ENCODE measurements at regions not wholly inside any gene's neighbourhood (a gene's known extent, or its start where the extent isn't known, plus 50 kb on each side); places are given as distances from the start of the nearest gene placed in this dataset.

- no peak for DNase-seq
Observed at GRCh38 chr20:5377484-5377883, 60.7 kb upstream of the PROKR2 start.

- DNase-seq: no peak
Observed at GRCh38 chr20:5376228-5376627, 59.5 kb upstream of the PROKR2 start.

DNA sequence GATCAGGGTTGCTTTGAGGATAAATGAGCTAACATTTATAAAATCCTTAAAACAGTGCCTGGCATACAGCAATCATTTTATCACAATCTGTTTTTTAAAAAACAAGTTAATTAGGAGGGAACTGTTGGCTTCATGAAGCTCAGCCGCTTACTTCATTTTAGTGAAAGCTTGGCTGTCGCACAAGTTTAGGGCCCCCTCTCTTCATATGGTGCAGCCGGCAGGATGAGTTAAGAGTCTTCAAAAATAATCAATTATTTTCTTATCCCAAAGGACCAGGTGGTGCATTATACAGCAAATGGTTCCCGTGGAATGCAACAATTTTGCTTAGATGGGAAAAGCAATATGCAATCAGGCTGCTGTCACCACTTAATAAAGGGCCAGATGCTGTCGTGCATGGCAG lies 57.4 kb upstream of the PROKR2 start:
- DNase-seq: no peak

DNA sequence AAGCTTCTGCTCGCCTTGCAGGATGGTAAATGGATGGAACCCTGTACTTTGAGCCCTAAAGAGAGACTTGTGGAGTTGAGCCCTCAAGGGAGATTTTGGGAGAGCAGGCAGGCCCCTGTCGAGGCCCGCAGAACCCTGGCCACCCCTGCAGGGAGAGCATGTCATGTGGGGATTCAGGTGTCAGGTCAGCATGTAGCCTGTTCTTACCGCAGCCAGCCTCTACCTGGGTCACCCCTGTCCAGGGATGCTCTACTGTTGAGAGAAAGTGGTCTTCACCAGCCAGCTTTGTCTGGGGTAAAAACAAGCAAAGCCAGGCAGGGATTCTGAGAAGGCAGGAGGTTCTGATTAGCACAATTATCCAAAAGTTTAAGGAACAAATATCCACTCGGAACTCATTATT lies 55.6 kb upstream of the PROKR2 start:
- no peak for DNase-seq

DNA sequence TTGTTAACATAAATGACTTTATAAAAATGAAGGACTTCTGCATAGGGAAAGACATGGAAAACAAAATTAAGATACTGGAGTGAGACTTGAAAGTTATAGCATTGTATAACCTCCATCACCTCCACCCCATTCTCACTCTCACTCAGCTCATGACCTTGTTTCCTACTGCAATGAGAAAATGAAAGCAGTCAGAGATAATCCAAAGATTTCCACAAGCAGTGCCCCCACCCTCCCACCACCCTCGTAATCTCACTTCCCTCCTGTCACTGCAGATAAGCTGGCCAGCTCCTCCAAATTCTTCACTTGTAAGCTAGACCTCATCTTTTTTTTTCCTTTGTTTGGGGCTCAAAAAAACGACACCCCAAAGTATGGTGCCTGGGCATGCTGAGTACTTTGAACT lies 52.9 kb upstream of the PROKR2 start:
- no peak for DNase-seq
